ENCODE measurements at regions not wholly inside any gene's neighbourhood (a gene's known extent, or its start where the extent isn't known, plus 50 kb on each side); places are given as distances from the start of the nearest gene placed in this dataset.

GRCh38 chr9:1366276-1366675 lies 316.1 kb downstream of the DMRT2 start:
- TF ChIP-seq CTCF (IDR thresholded peaks at IDR 0.05; ENCODE audit: borderline replicate concordance, extremely low read depth, low read length, poor library complexity, severe bottlenecking) (no peak), EZH2 (IDR thresholded peaks at IDR 0.05; ENCODE audit: borderline replicate concordance, low read depth, low read length, severe bottlenecking) (no peak)
- ATAC-seq (ENCODE audit: insufficient read depth, low read depth) (peak; percentile 58; the same call in 2 of the 3 replicates), DNase-seq (peak; percentile 5)
- no peaks in the 10 kb centered on the region for H3K79me2 ChIP-seq (ENCODE audit: insufficient read depth, low read length)
- H3K27me3 ChIP-seq (ENCODE audit: insufficient read depth, low read length, poor library complexity), result no peaks in the 10 kb centered on the region
- H2AFZ ChIP-seq (ENCODE audit: low read depth, low read length), result no peak overlapping the region
- H3K4me2 ChIP-seq (ENCODE audit: insufficient read depth, low read length), result no peak overlapping the region
- H4K20me1 ChIP-seq (ENCODE audit: insufficient read depth, low read length), result no peaks in the 10 kb centered on the region
- no peaks in the 10 kb centered on the region for H3K9me3 ChIP-seq (ENCODE audit: insufficient read depth, low read length, severe bottlenecking)
- H3K27ac ChIP-seq (ENCODE audit: low read length), result no peak overlapping the region
- H3K4me1 ChIP-seq (ENCODE audit: insufficient read depth, low read length), result no peaks in the 10 kb centered on the region
- no peak overlapping the region for H3K4me3 ChIP-seq (ENCODE audit: low read depth in 1 of 2, low read length in 2 of 2)
- no peak overlapping the region for H3K9ac ChIP-seq (ENCODE audit: low read depth, low read length)
- H3K36me3 ChIP-seq (ENCODE audit: insufficient read depth, low read length), result no peaks in the 10 kb centered on the region

- DNase-seq (no peak), ATAC-seq (ENCODE audit: insufficient read depth, low read depth) (no peak)
- Histone ChIP-seq H3K9ac (ENCODE audit: low read depth, low read length) (no peak overlapping the region), H3K36me3 (ENCODE audit: insufficient read depth, low read length) (no peaks in the 10 kb centered on the region), H4K20me1 (ENCODE audit: insufficient read depth, low read length) (no peaks in the 10 kb centered on the region), H3K4me1 (ENCODE audit: insufficient read depth, low read length) (no peaks in the 10 kb centered on the region), H3K9me3 (ENCODE audit: insufficient read depth, low read length, severe bottlenecking) (no peaks in the 10 kb centered on the region), H3K27me3 (ENCODE audit: insufficient read depth, low read length, poor library complexity) (no peaks in the 10 kb centered on the region), H3K4me3 (ENCODE audit: low read depth in 1 of 2, low read length in 2 of 2) (no peak overlapping the region), H3K4me2 (ENCODE audit: insufficient read depth, low read length) (no peak overlapping the region), H3K27ac (ENCODE audit: low read length) (no peak overlapping the region), H2AFZ (ENCODE audit: low read depth, low read length) (no peak overlapping the region), H3K79me2 (ENCODE audit: insufficient read depth, low read length) (no peaks in the 10 kb centered on the region)
- TF ChIP-seq CTCF (IDR thresholded peaks at IDR 0.05; ENCODE audit: borderline replicate concordance, extremely low read depth, low read length, poor library complexity, severe bottlenecking) (no peak), EZH2 (IDR thresholded peaks at IDR 0.05; ENCODE audit: borderline replicate concordance, low read depth, low read length, severe bottlenecking) (no peak)
Measured at GRCh38 chr9:1369297-1369696, 319.1 kb downstream of the DMRT2 start.

- H3K27ac ChIP-seq (ENCODE audit: low read length), result no peak overlapping the region
- DNase-seq (no peak), ATAC-seq (ENCODE audit: insufficient read depth, low read depth) (no peak)
- TF ChIP-seq EZH2 (IDR thresholded peaks at IDR 0.05; ENCODE audit: borderline replicate concordance, low read depth, low read length, severe bottlenecking) (no peak), CTCF (IDR thresholded peaks at IDR 0.05; ENCODE audit: borderline replicate concordance, extremely low read depth, low read length, poor library complexity, severe bottlenecking) (no peak)
- H3K79me2 ChIP-seq (ENCODE audit: insufficient read depth, low read length), result no peaks in the 10 kb centered on the region
- no peaks in the 10 kb centered on the region for H4K20me1 ChIP-seq (ENCODE audit: insufficient read depth, low read length)
- H3K27me3 ChIP-seq (ENCODE audit: insufficient read depth, low read length, poor library complexity), result no peaks in the 10 kb centered on the region
- no peak overlapping the region for H3K4me2 ChIP-seq (ENCODE audit: insufficient read depth, low read length)
- H3K4me3 ChIP-seq (ENCODE audit: low read depth in 1 of 2, low read length in 2 of 2), result no peak overlapping the region
- no peaks in the 10 kb centered on the region for H3K9me3 ChIP-seq (ENCODE audit: insufficient read depth, low read length, severe bottlenecking)
- no peak overlapping the region for H2AFZ ChIP-seq (ENCODE audit: low read depth, low read length)
- H3K4me1 ChIP-seq (ENCODE audit: insufficient read depth, low read length), result no peaks in the 10 kb centered on the region
- no peak overlapping the region for H3K9ac ChIP-seq (ENCODE audit: low read depth, low read length)
- H3K36me3 ChIP-seq (ENCODE audit: insufficient read depth, low read length), result no peaks in the 10 kb centered on the region
Measured at GRCh38 chr9:1373445-1373844, 323.3 kb downstream of the DMRT2 start.

GRCh38 chr9:1383899-1384455 lies 333.8 kb downstream of the DMRT2 start:
- H3K4me1 ChIP-seq (ENCODE audit: insufficient read depth, low read length), result no peaks in the 10 kb centered on the region
- H3K9ac ChIP-seq (ENCODE audit: low read depth, low read length), result no peak overlapping the region
- H3K27ac ChIP-seq (ENCODE audit: low read length), result no peak overlapping the region
- ATAC-seq (ENCODE audit: insufficient read depth, low read depth) (no peak), DNase-seq (no peak)
- no peaks in the 10 kb centered on the region for H4K20me1 ChIP-seq (ENCODE audit: insufficient read depth, low read length)
- H2AFZ ChIP-seq (ENCODE audit: low read depth, low read length), result no peak overlapping the region
- H3K4me2 ChIP-seq (ENCODE audit: insufficient read depth, low read length), result no peak overlapping the region
- no peak overlapping the region for H3K4me3 ChIP-seq (ENCODE audit: low read depth in 1 of 2, low read length in 2 of 2)
- no peaks in the 10 kb centered on the region for H3K27me3 ChIP-seq (ENCODE audit: insufficient read depth, low read length, poor library complexity)
- TF ChIP-seq CTCF (IDR thresholded peaks at IDR 0.05; ENCODE audit: borderline replicate concordance, extremely low read depth, low read length, poor library complexity, severe bottlenecking), result no peak
- no peak for TF ChIP-seq EZH2 (IDR thresholded peaks at IDR 0.05; ENCODE audit: borderline replicate concordance, low read depth, low read length, severe bottlenecking)
- no peaks in the 10 kb centered on the region for H3K36me3 ChIP-seq (ENCODE audit: insufficient read depth, low read length)
- no peaks in the 10 kb centered on the region for H3K79me2 ChIP-seq (ENCODE audit: insufficient read depth, low read length)
- no peaks in the 10 kb centered on the region for H3K9me3 ChIP-seq (ENCODE audit: insufficient read depth, low read length, severe bottlenecking)

Data from DND-41 (cell line).